ENCODE measurements at regions not wholly inside any gene's neighbourhood (a gene's known extent, or its start where the extent isn't known, plus 50 kb on each side); places are given as distances from the start of the nearest gene placed in this dataset.

DNA sequence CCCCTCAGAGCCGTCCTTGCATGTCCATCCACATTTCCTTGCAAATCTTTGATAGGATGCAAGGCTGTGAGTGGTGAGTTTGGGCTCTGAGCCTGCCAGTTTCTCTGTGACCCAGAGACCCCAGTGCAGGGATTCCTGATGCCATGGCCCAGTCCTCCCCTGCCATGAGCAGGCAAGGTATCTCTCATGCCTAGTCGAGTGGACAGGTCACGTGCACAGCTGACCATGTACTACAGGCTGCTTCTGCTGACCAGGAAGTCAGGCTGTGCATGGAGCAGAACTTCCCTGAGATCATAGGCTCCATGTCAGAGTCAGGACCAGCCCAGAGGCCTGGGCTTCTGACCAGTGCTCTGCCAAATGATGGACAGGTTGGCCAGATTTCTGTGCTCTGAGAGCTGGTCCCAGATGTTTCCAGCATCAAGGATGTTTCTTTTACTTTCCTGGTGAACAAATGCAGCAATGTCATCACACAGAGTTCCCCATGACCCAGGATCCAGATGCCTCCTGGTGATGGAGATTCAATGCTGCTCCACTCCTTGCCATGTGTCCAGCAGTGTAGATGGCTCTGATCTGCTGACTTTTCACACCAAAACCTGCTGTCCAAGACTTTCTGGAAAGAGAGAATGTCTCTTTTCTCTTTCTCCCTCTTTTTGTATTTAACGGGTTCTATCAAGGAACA, 321.6 kb upstream of the HS6ST1 start:
- DNase-seq (ENCODE audit: low spot score) = no peak
- H3K27me3 ChIP-seq (ENCODE audit: control insufficient read depth in 1 of 2, insufficient read depth in 2 of 2, low read length in 2 of 2) = peaks cover 4 to 39% of the 10 kb centered on the region in 2 experiments; a peak in 4 of 5 replicates
- BruUV-seq (replicated peaks) = no TSS peak
- 9% methylated on average over 4 of the region's 4 CpGs for WGBS (ENCODE audit: low lambda C conversion rate)
- no peak overlapping the region for H3K4me2 ChIP-seq (ENCODE audit: low read depth, low read length)
- ATAC-seq = no peak
- H3K36me3 ChIP-seq (replicated peaks in 1 of 2; ENCODE audit: control insufficient read depth in 1 of 2, insufficient read depth in 2 of 2, low read length in 2 of 2) = no peaks in the 10 kb centered on the region
- H3K27ac ChIP-seq (ENCODE audit: extremely low read length, insufficient read depth, low read length) = no peak overlapping the region
- FAIRE-seq = no peak
- intact Hi-C loops (cut with micrococcal nuclease; ENCODE audit: unreplicated experiment) = no loop called here
- POLR2A ChIA-PET = no interaction called here
- no peak overlapping the region for H3K4me3 ChIP-seq (replicated peaks in 1 of 3; ENCODE audit: insufficient read depth in 1 of 3, low read depth in 2 of 3, low read length in 3 of 3)
- H3K4me1 ChIP-seq (ENCODE audit: insufficient read depth, low read length) = no peaks in the 10 kb centered on the region
- no peaks in the 10 kb centered on the region for H4K20me1 ChIP-seq (ENCODE audit: insufficient read depth, low read length)
- no peaks in the 10 kb centered on the region for H3K79me2 ChIP-seq (ENCODE audit: insufficient read depth, low read length)
- H3K9me3 ChIP-seq (ENCODE audit: low read length) = no peaks in the 10 kb centered on the region
- no peak overlapping the region for H3K9ac ChIP-seq (ENCODE audit: insufficient read depth, low read depth, low read length)
- H2AFZ ChIP-seq (ENCODE audit: low read length) = no peak overlapping the region
- in situ Hi-C loops (cut with HindIII; ENCODE audit: extremely low pct_ligation_motif_present, low pct_unique_long_range_greater_than_20kb) = loop anchor here (25.0 kb wide), 1 partner anchor 578 kb away; no protein-coding TSS in a partner anchor
- CTCF ChIA-PET (ENCODE audit: low intra/inter-chr PET ratio, low total read pairs) = no interaction called here
- TF ChIP-seq, protein P1, sequence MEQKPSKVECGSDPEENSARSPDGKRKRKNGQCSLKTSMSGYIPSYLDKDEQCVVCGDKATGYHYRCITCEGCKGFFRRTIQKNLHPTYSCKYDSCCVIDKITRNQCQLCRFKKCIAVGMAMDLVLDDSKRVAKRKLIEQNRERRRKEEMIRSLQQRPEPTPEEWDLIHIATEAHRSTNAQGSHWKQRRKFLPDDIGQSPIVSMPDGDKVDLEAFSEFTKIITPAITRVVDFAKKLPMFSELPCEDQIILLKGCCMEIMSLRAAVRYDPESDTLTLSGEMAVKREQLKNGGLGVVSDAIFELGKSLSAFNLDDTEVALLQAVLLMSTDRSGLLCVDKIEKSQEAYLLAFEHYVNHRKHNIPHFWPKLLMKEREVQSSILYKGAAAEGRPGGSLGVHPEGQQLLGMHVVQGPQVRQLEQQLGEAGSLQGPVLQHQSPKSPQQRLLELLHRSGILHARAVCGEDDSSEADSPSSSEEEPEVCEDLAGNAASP (CRISPR knock-in tag; IDR thresholded peaks at IDR 0.05; ENCODE audit: borderline replicate concordance) = no peak
- TF ChIP-seq ZNF776 (CRISPR knock-in tag; IDR thresholded peaks at IDR 0.05) = no peak
- TF ChIP-seq CHD4 (IDR thresholded peaks at IDR 0.05; ENCODE audit: borderline replicate concordance, low read length) = no peak
- no peak for TF ChIP-seq FOXA1 (IDR thresholded peaks at IDR 0.05)
- TF ChIP-seq FOXA1 (CRISPR knock-in tag; IDR thresholded peaks at IDR 0.05) = no peak
- TF ChIP-seq, protein P2, sequence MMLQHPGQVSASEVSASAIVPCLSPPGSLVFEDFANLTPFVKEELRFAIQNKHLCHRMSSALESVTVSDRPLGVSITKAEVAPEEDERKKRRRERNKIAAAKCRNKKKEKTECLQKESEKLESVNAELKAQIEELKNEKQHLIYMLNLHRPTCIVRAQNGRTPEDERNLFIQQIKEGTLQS (CRISPR knock-in tag; IDR thresholded peaks at IDR 0.05) = no peak
- no peak for TF ChIP-seq MIXL1 (CRISPR knock-in tag; IDR thresholded peaks at IDR 0.05)
- no peak for TF ChIP-seq MAZ (IDR thresholded peaks at IDR 0.05; ENCODE audit: borderline replicate concordance, low read depth, low read length)
- TF ChIP-seq MAZ (CRISPR knock-in tag; IDR thresholded peaks at IDR 0.05; ENCODE audit: low read depth) = no peak
- TF ChIP-seq, protein P3, sequence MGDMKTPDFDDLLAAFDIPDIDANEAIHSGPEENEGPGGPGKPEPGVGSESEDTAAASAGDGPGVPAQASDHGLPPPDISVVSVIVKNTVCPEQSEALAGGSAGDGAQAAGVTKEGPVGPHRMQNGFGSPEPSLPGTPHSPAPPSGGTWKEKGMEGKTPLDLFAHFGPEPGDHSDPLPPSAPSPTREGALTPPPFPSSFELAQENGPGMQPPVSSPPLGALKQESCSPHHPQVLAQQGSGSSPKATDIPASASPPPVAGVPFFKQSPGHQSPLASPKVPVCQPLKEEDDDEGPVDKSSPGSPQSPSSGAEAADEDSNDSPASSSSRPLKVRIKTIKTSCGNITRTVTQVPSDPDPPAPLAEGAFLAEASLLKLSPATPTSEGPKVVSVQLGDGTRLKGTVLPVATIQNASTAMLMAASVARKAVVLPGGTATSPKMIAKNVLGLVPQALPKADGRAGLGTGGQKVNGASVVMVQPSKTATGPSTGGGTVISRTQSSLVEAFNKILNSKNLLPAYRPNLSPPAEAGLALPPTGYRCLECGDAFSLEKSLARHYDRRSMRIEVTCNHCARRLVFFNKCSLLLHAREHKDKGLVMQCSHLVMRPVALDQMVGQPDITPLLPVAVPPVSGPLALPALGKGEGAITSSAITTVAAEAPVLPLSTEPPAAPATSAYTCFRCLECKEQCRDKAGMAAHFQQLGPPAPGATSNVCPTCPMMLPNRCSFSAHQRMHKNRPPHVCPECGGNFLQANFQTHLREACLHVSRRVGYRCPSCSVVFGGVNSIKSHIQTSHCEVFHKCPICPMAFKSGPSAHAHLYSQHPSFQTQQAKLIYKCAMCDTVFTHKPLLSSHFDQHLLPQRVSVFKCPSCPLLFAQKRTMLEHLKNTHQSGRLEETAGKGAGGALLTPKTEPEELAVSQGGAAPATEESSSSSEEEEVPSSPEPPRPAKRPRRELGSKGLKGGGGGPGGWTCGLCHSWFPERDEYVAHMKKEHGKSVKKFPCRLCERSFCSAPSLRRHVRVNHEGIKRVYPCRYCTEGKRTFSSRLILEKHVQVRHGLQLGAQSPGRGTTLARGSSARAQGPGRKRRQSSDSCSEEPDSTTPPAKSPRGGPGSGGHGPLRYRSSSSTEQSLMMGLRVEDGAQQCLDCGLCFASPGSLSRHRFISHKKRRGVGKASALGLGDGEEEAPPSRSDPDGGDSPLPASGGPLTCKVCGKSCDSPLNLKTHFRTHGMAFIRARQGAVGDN (CRISPR knock-in tag; IDR thresholded peaks at IDR 0.05) = no peak
- TF ChIP-seq, protein P4, sequence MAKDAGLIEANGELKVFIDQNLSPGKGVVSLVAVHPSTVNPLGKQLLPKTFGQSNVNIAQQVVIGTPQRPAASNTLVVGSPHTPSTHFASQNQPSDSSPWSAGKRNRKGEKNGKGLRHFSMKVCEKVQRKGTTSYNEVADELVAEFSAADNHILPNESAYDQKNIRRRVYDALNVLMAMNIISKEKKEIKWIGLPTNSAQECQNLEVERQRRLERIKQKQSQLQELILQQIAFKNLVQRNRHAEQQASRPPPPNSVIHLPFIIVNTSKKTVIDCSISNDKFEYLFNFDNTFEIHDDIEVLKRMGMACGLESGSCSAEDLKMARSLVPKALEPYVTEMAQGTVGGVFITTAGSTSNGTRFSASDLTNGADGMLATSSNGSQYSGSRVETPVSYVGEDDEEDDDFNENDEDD (CRISPR knock-in tag; IDR thresholded peaks at IDR 0.05; ENCODE audit: borderline replicate concordance) = no peak
- TF ChIP-seq, protein P5, sequence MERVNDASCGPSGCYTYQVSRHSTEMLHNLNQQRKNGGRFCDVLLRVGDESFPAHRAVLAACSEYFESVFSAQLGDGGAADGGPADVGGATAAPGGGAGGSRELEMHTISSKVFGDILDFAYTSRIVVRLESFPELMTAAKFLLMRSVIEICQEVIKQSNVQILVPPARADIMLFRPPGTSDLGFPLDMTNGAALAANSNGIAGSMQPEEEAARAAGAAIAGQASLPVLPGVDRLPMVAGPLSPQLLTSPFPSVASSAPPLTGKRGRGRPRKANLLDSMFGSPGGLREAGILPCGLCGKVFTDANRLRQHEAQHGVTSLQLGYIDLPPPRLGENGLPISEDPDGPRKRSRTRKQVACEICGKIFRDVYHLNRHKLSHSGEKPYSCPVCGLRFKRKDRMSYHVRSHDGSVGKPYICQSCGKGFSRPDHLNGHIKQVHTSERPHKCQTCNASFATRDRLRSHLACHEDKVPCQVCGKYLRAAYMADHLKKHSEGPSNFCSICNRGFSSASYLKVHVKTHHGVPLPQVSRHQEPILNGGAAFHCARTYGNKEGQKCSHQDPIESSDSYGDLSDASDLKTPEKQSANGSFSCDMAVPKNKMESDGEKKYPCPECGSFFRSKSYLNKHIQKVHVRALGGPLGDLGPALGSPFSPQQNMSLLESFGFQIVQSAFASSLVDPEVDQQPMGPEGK (CRISPR knock-in tag; IDR thresholded peaks at IDR 0.05) = no peak
- no peak for TF ChIP-seq PAF1 (CRISPR knock-in tag; IDR thresholded peaks at IDR 0.05)
